ENCODE measurements at regions not wholly inside any gene's neighbourhood (a gene's known extent, or its start where the extent isn't known, plus 50 kb on each side); places are given as distances from the start of the nearest gene placed in this dataset.

GRCh38 chrX:40174001-40174853 lies 76.5 kb upstream of the BCOR start:
- no peak for TF ChIP-seq POLR2A (IDR thresholded peaks at IDR 0.05)
- TF ChIP-seq CTCF (IDR thresholded peaks at IDR 0.05 in 4 of 5, conservative IDR thresholded peaks at IDR 0.05 in 1 of 5) = no peak
